ACC112 (cell line): ENCODE measurements at regions not wholly inside any gene's neighbourhood (a gene's known extent, or its start where the extent isn't known, plus 50 kb on each side); places are given as distances from the start of the nearest gene placed in this dataset.
A peak's percentile ranks its signal among the peaks of the same experiment; 100 is the strongest.

Experiments
- H2AFZ ChIP-seq: fragments of 200-600 bp; sonication (generic); one replicate; pipeline ENCODE4 v1.6.0; 2017; ENCODE audit warnings: antibody characterized with exemption, low read length; ENCODE audit not compliant: unreplicated experiment
- H3K27ac ChIP-seq: fragments of 200-600 bp; sonication (generic); 2 replicates; pipeline ENCODE4 v1.5.1; 2014; ENCODE audit warnings: low read depth, mild to moderate bottlenecking, antibody characterized with exemption, low read length, moderate library complexity
- H3K27me3 ChIP-seq: fragments of 200-600 bp; sonication (generic); 2 replicates; pipeline ENCODE4 v1.6.1; 2014; ENCODE audit warnings: mild to moderate bottlenecking, antibody characterized with exemption, low read length, moderate library complexity, mixed read lengths; ENCODE audit not compliant: insufficient read depth
- H3K36me3 ChIP-seq: fragments of 200-600 bp; sonication (generic); 2 replicates; pipeline ENCODE4 v1.6.1; 2016; ENCODE audit warnings: mild to moderate bottlenecking, antibody characterized with exemption, low read length, moderate library complexity, mixed read lengths; ENCODE audit not compliant: insufficient read depth
- H3K4me1 ChIP-seq: fragments of 200-600 bp; sonication (generic); one replicate; pipeline ENCODE4 v1.6.1; 2016; ENCODE audit warnings: low read length, mixed read lengths; ENCODE audit not compliant: insufficient read depth, unreplicated experiment, control insufficient read depth
- H3K4me3 ChIP-seq: fragments of 200-600 bp; sonication (generic); 2 replicates; pipeline ENCODE4 v1.5.1; 2014; ENCODE audit warnings: mild to moderate bottlenecking, low read depth, low read length
- H3K79me2 ChIP-seq: fragments of 200-600 bp; sonication (generic); one replicate; pipeline ENCODE4 v1.6.0; 2016; ENCODE audit warnings: low read length; ENCODE audit not compliant: control insufficient read depth, unreplicated experiment, insufficient read depth

- Histone ChIP-seq H3K79me2 (no peaks in the 10 kb centered on the region), H3K36me3 (no peaks in the 10 kb centered on the region), H3K4me3 (no peak overlapping the region), H3K27ac (no peak overlapping the region), H2AFZ (peak overlapping the region; percentile 51), H3K27me3 (no peaks in the 10 kb centered on the region), H3K4me1 (peaks cover 31% of the 10 kb centered on the region)
Measured at GRCh38 chr3:190174471-190174870, 53.8 kb upstream of the P3H2 start.

GRCh38 chr3:190173426-190173825 lies 52.7 kb upstream of the P3H2 start:
- H3K4me1 ChIP-seq = peaks cover 25% of the 10 kb centered on the region
- no peaks in the 10 kb centered on the region for H3K79me2 ChIP-seq
- H2AFZ ChIP-seq = peak overlapping the region; percentile 84
- no peaks in the 10 kb centered on the region for H3K27me3 ChIP-seq
- no peak overlapping the region for H3K4me3 ChIP-seq
- H3K27ac ChIP-seq = no peak overlapping the region
- H3K36me3 ChIP-seq = no peaks in the 10 kb centered on the region

GRCh38 chr3:190172751-190173150 lies 52.1 kb upstream of the P3H2 start:
- H3K27ac ChIP-seq = peak overlapping the region; percentile 5; the same call in 1 of the 2 replicates
- peaks cover 25% of the 10 kb centered on the region for H3K4me1 ChIP-seq
- H3K4me3 ChIP-seq = no peak overlapping the region
- peak overlapping the region; percentile 84 for H2AFZ ChIP-seq
- no peaks in the 10 kb centered on the region for H3K27me3 ChIP-seq
- no peaks in the 10 kb centered on the region for H3K36me3 ChIP-seq
- H3K79me2 ChIP-seq = no peaks in the 10 kb centered on the region
